Kidney (tissue), 13 donors: ENCODE measurements at regions not wholly inside any gene's neighbourhood (a gene's known extent, or its start where the extent isn't known, plus 50 kb on each side); places are given as distances from the start of the nearest gene placed in this dataset.

Source experiments
- DNase-seq, 5 donors: peaks; one replicate each; pipeline ENCODE4 v3.0.0-alpha.2; 2013 to 2020
- FAIRE-seq: peaks from 2 replicates; lab custom pipeline; 2012; peaks lifted over from hg19 to GRCh38; lab: Jason Lieb, UNC
- H3K27ac ChIP-seq, 2 donors: one replicate each; pipeline ENCODE4 v1.7.0; 2013; ENCODE audit warnings: low read depth in 2 of 2, low read length in 2 of 2, inconsistent platforms in 1 of 2
- H3K27me3 ChIP-seq: one replicate; pipeline ENCODE4 v1.7.1; 2013; ENCODE audit warnings: low read length, inconsistent platforms; ENCODE audit not compliant: control insufficient read depth, insufficient read depth
- H3K36me3 ChIP-seq, 3 donors: one replicate each; pipeline versions ENCODE4 v1.7.0 to v1.7.1; 2013; ENCODE audit warnings: low read length in 3 of 3, control low read depth in 1 of 3, inconsistent platforms in 1 of 3; ENCODE audit not compliant: insufficient read depth in 3 of 3, control insufficient read depth in 2 of 3
- H3K4me1 ChIP-seq, 3 donors: one replicate each; pipeline versions ENCODE4 v1.7.0 to v1.7.1; 2013; ENCODE audit warnings: low read length in 3 of 3, inconsistent platforms in 1 of 3, low read depth in 1 of 3; ENCODE audit not compliant: control insufficient read depth in 2 of 3, insufficient read depth in 2 of 3
- H3K4me3 ChIP-seq, 3 donors: one replicate each; pipeline versions ENCODE4 v1.7.0 to v1.8.1; 2013; ENCODE audit warnings: low read length in 3 of 3, control low read depth in 1 of 3, inconsistent platforms in 1 of 3
- H3K9ac ChIP-seq, 3 donors: one replicate each; pipeline versions ENCODE4 v1.7.0 to v1.7.1; 2013; ENCODE audit warnings: low read length in 3 of 3, control low read depth in 1 of 3, inconsistent platforms in 1 of 3
- H3K9me3 ChIP-seq, 3 donors: one replicate each; pipeline versions ENCODE4 v1.7.0 to v1.7.1; 2013; ENCODE audit warnings: low read length in 3 of 3, control low read depth in 1 of 3, inconsistent platforms in 1 of 3; ENCODE audit not compliant: control insufficient read depth in 2 of 3, insufficient read depth in 1 of 3
- CTCF ChIP-seq: IDR thresholded peaks from 3 replicates; pipeline ENCODE4 v1.5.1; 2012; ENCODE audit warnings: mild to moderate bottlenecking, moderate library complexity, borderline replicate concordance; ENCODE audit not compliant: insufficient read depth; ENCODE audit errors: extremely low read depth
- intact Hi-C: fragments of 100-400 bp; cut with DNase I; formaldehyde crosslinking; loops from one replicate; pipeline ENCODE4 v1.11.1; 2022
- donor health status: control.
- donor health status: control.
- donor health status: control.
- donor health status: control.
- donor health status: control.
- donor health status: DM: yes; HTN: yes; CAD: no.
- donor health status: Normal renal cell carcinoma (clear cell type).

GRCh38 chr6:139605350-139605749 is 230.9 kb upstream of the CITED2 start:
- Histone ChIP-seq H3K4me1 (peaks cover 0 to 3% (median 0%) of the 10 kb centered on the region in 3 donors), H3K4me3 (no peak overlapping the region), H3K9ac (no peak overlapping the region), H3K27me3 (no peaks in the 10 kb centered on the region), H3K9me3 (no peaks in the 10 kb centered on the region), H3K27ac (no peak overlapping the region), H3K36me3 (no peaks in the 10 kb centered on the region)
- DNase-seq (no peak), FAIRE-seq (no peak)
- TF ChIP-seq CTCF, result no peak
- intact Hi-C loops, result no loop called here

- Histone ChIP-seq H3K36me3 (no peaks in the 10 kb centered on the region), H3K4me1 (peaks cover 0 to 3% (median 0%) of the 10 kb centered on the region in 3 donors), H3K9me3 (no peaks in the 10 kb centered on the region), H3K27ac (no peak overlapping the region), H3K27me3 (no peaks in the 10 kb centered on the region), H3K9ac (no peak overlapping the region), H3K4me3 (no peak overlapping the region)
- intact Hi-C loops, result no loop called here
- no peak for DNase-seq
- no peak for TF ChIP-seq CTCF
- no peak for FAIRE-seq
Measured at GRCh38 chr6:139603581-139603980, 229.1 kb upstream of the CITED2 start.

- FAIRE-seq (no peak), DNase-seq (no peak)
- no peak overlapping the region for H3K27ac ChIP-seq
- H3K4me1 ChIP-seq, result peaks cover under 1 to 11% (median 5%) of the 10 kb centered on the region in 3 donors
- no peaks in the 10 kb centered on the region for H3K9me3 ChIP-seq
- H3K9ac ChIP-seq, result no peak overlapping the region
- no peaks in the 10 kb centered on the region for H3K36me3 ChIP-seq
- intact Hi-C loops, result no loop called here
- no peaks in the 10 kb centered on the region for H3K27me3 ChIP-seq
- TF ChIP-seq CTCF, result no peak
- no peak overlapping the region for H3K4me3 ChIP-seq
Measured at GRCh38 chr6:139602577-139602976, 228.1 kb upstream of the CITED2 start.

GRCh38 chr6:139600919-139601475 is 226.5 kb upstream of the CITED2 start:
- Histone ChIP-seq H3K27ac (no peak overlapping the region), H3K9me3 (no peaks in the 10 kb centered on the region), H3K36me3 (no peaks in the 10 kb centered on the region), H3K4me1 (peaks cover 4 to 19% (median 7%) of the 10 kb centered on the region in 3 donors), H3K27me3 (no peaks in the 10 kb centered on the region), H3K9ac (no peak overlapping the region), H3K4me3 (no peak overlapping the region)
- no peak for DNase-seq
- intact Hi-C loops, result no loop called here
- no peak for FAIRE-seq
- no peak for TF ChIP-seq CTCF
